ENCODE measurements at regions not wholly inside any gene's neighbourhood (a gene's known extent, or its start where the extent isn't known, plus 50 kb on each side); places are given as distances from the start of the nearest gene placed in this dataset.

- DNase-seq (ENCODE audit: low spot score), result no peak
- ATAC-seq (ENCODE audit: low FRiP score), result no peak
- TF ChIP-seq CTCF (IDR thresholded peaks at IDR 0.05), result no peak
These were observed 567.4 kb upstream of the CPEB2 start for GRCh38 chr4:14434916-14435315.

GRCh38 chr4:14441561-14441960 is 560.7 kb upstream of the CPEB2 start:
- no peak for DNase-seq (ENCODE audit: low spot score)
- no peak for TF ChIP-seq CTCF (IDR thresholded peaks at IDR 0.05)
- no peak for ATAC-seq (ENCODE audit: low FRiP score)

GRCh38 chr4:14445882-14446281 is 556.4 kb upstream of the CPEB2 start:
- DNase-seq (ENCODE audit: low spot score), result no peak
- TF ChIP-seq CTCF (IDR thresholded peaks at IDR 0.05), result no peak
- no peak for ATAC-seq (ENCODE audit: low FRiP score)

GRCh38 chr4:14446311-14446710 is 556.0 kb upstream of the CPEB2 start:
- no peak for TF ChIP-seq CTCF (IDR thresholded peaks at IDR 0.05)

GRCh38 chr4:14446904-14447303 is 555.4 kb upstream of the CPEB2 start:
- DNase-seq (ENCODE audit: low spot score) (no peak), ATAC-seq (ENCODE audit: low FRiP score) (no peak)
- no peak for TF ChIP-seq CTCF (IDR thresholded peaks at IDR 0.05)

More at GRCh38 chr4:14446311-14446710, 556.0 kb upstream of the CPEB2 start:
- DNase-seq (ENCODE audit: low spot score) (no peak), ATAC-seq (ENCODE audit: low FRiP score) (no peak)

- no peak for ATAC-seq (ENCODE audit: low FRiP score)
- TF ChIP-seq CTCF (IDR thresholded peaks at IDR 0.05), result no peak
These were observed 553.0 kb upstream of the CPEB2 start for GRCh38 chr4:14449308-14449707.

GRCh38 chr4:14452001-14452400 is 550.3 kb upstream of the CPEB2 start:
- DNase-seq (ENCODE audit: low spot score), result no peak
- no peak for TF ChIP-seq CTCF (IDR thresholded peaks at IDR 0.05)
- ATAC-seq (ENCODE audit: low FRiP score), result no peak

More at GRCh38 chr4:14449308-14449707, 553.0 kb upstream of the CPEB2 start:
- no peak for DNase-seq (ENCODE audit: low spot score)
